Stomach smooth muscle (tissue), 2 donors: ENCODE measurements at regions not wholly inside any gene's neighbourhood (a gene's known extent, or its start where the extent isn't known, plus 50 kb on each side); places are given as distances from the start of the nearest gene placed in this dataset.
"Not testable (repeated sequence)": the region's sequence is repeated elsewhere in the genome, so short reads cannot be mapped to it uniquely, and the experiment has no call there.

Experiments
- H3K27ac ChIP-seq: one replicate; pipeline ENCODE4 v1.7.0; 2013; ENCODE audit warnings: mild to moderate bottlenecking, low read length, inconsistent platforms
- H3K27me3 ChIP-seq, 2 donors: one replicate each; pipeline ENCODE4 v1.7.0; 2013; ENCODE audit warnings: low read length in 2 of 2; ENCODE audit not compliant: insufficient read depth in 2 of 2, control insufficient read depth in 1 of 2
- H3K36me3 ChIP-seq, 2 donors: one replicate each; pipeline ENCODE4 v1.7.0; 2013; ENCODE audit warnings: low read length in 2 of 2; ENCODE audit not compliant: control insufficient read depth in 2 of 2, insufficient read depth in 2 of 2
- H3K4me1 ChIP-seq: one replicate; pipeline ENCODE4 v1.7.0; 2013; ENCODE audit warnings: low read length; ENCODE audit not compliant: control insufficient read depth, insufficient read depth
- H3K4me3 ChIP-seq, 2 donors: one replicate each; pipeline ENCODE4 v1.7.0; 2013; ENCODE audit warnings: low read length in 2 of 2
- H3K9ac ChIP-seq, 2 donors: one replicate each; pipeline ENCODE4 v1.7.0; 2013; ENCODE audit warnings: low read length in 2 of 2, mild to moderate bottlenecking in 1 of 2
- H3K9me3 ChIP-seq, 2 donors: one replicate each; pipeline ENCODE4 v1.7.0; 2013; ENCODE audit warnings: low read length in 2 of 2; ENCODE audit not compliant: control insufficient read depth in 2 of 2
- donor health status: healthy.
- donor health status: Pancreatic carcinoma.

DNA sequence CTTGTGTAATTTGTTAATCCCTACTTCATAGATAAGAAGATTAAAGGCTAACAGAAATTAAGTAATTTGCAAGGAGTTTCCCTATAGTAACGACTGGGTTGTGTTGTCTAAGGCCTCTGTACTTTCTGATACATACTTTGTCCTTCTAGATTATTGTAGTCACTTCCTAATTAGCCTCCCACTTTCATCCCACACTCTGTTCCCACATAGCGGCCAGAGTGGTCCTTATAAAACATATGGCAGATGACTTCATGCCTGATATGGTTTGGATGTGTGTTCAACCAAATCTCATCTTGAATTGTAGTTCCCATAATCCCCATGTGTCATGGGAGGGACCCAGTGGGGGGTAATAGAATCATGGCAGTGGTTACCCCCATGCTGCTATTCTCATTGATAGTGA lies 120.5 kb upstream of the DAB1 start:
- Histone ChIP-seq H3K4me3 (no peak overlapping the region), H3K9me3 (no peaks in the 10 kb centered on the region), H3K36me3 (no peaks in the 10 kb centered on the region), H3K4me1 (no peaks in the 10 kb centered on the region), H3K9ac (no peak overlapping the region), H3K27me3 (no peaks in the 10 kb centered on the region), H3K27ac (no peak overlapping the region)

DNA sequence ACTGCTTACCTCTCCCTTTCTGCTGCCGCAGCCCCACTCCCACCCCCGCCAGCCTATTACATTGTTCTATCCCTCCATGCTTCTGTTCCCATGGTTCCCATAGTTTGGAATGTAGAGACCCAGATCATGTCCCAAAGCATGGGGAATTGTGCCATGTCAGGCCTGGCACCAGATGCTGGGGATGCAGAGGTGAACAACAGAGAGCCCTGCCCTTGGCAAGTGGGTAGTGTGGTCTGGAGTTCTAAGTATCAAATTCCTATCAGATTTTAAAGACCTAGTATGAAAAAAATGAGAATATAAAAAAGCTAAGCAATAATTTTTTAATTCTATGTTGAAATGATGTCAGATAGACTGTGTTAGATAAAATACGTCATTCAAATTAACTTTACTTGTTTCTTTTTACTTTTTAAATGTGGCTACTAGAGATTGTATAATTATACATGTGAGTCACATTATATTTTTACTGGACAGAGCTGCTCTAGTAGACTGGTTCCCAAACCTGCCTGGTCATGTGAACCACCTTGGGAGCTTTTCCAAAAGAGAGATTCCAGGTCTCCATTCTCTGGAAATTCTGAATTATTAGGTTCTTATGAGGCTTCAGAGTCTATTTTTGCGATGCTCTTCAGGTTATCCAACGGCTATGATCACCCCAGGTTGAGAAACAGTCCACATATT lies 113.0 kb upstream of the DAB1 start:
- Histone ChIP-seq H3K9ac (no peak overlapping the region), H3K27me3 (no peaks in the 10 kb centered on the region), H3K4me3 (no peak overlapping the region), H3K36me3 (no peaks in the 10 kb centered on the region), H3K4me1 (no peaks in the 10 kb centered on the region), H3K27ac (no peak overlapping the region), H3K9me3 (peaks cover 0 to 2% of the 10 kb centered on the region in 2 donors)

DNA sequence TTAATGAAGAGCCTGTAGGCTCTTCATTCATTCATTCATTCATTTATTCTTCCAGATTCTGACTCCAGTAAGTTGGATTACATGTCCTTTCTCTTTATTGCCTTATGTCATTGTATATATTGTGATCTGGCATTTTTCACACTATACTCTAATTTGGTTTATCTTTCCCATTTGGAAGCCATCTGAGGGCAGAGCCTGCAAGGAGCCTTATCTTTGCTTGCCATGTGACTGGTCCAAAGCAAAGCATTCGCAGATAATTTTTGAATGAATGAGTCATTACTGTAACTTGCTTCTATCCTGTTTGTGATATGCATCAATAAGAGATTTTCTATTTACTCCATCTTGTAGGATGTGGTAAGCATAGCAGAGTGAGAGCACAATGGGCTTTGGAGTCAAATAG lies 108.4 kb upstream of the DAB1 start:
- no peaks in the 10 kb centered on the region for H3K27me3 ChIP-seq
- no peak overlapping the region for H3K27ac ChIP-seq
- H3K4me3 ChIP-seq, result no peak overlapping the region
- no peak overlapping the region for H3K9ac ChIP-seq
- H3K4me1 ChIP-seq, result no peaks in the 10 kb centered on the region
- H3K36me3 ChIP-seq, result no peaks in the 10 kb centered on the region
- peaks cover 0 to 2% of the 10 kb centered on the region in 2 donors for H3K9me3 ChIP-seq

DNA sequence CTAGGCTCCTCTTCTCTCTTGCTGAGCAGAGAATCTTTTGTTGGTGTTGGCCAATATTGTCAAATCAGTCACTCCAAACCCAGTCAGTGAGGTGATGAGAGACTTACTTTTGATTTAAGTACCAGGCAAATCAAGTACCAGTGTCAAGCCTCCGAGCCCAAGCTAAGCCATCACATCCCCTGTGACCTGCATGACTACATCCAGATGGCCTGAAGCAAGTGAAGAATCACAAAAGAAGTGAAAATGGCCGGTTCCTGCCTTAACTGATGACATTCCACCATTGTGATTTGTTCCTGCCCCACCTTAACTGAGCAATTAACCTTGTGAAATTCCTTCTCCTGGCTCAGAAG lies 107.0 kb upstream of the DAB1 start:
- H3K27ac ChIP-seq, H3K9ac ChIP-seq, H3K27me3 ChIP-seq, H3K4me1 ChIP-seq, H3K36me3 ChIP-seq, H3K4me3 ChIP-seq, H3K9me3 ChIP-seq: not testable (repeated sequence)

DNA sequence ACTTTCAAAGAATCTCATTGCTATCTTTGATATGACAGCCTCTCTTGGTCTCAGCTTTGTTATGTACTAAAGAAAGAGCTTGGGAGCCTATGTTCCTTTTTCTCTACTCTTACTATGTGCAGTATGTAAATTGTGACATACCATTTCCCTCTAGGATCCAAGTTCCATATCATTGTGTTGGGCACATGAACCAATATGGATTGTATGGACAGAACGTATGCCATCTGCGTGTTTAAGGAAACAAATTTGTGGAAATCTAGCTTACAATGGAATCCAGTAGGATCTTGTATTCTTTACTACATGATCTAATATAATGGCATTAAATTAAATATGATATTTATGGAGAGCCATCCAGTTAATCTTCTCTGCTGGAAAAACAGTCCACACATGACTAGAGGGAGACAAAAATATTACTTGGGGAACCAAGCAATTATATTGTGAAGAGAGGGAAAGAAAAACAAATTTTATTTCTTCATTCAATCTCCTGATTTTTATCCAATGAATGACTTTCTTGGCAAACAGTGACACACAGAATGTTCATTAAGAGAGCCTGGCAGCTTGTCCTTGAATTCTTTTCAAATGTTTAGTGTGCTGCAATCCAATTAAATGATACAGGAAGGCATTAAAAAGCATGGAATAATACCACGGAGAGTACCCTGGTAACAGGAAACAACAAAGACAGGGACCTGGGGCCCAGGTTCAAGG lies 106.5 kb upstream of the DAB1 start:
- no peaks in the 10 kb centered on the region for H3K36me3 ChIP-seq
- peaks cover 0 to 2% of the 10 kb centered on the region in 2 donors for H3K9me3 ChIP-seq
- no peak overlapping the region for H3K27ac ChIP-seq
- no peak overlapping the region for H3K9ac ChIP-seq
- H3K4me3 ChIP-seq, result no peak overlapping the region
- no peaks in the 10 kb centered on the region for H3K27me3 ChIP-seq
- no peaks in the 10 kb centered on the region for H3K4me1 ChIP-seq

DNA sequence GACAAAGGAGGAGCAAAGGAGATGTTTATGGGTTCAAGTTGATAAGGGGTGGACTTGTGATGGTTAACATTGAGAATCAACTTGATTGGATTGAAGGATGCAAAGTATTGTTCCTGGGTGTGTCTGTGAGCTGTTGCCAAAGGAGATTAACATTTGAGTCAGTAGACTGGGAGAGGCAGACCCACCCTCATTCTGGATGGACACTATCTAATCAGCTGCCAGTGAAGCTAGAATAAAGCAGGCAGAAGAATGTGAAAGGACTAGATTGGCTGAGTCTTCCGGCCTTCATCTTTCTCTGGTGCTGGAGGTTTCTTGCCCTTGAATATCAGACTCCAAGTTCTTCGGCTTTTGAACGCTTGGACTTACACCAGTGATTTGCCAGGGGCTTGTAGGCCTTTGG lies 98.7 kb upstream of the DAB1 start:
- Histone ChIP-seq H3K4me3 (no peak overlapping the region), H3K9me3 (no peaks in the 10 kb centered on the region), H3K27ac (no peak overlapping the region), H3K9ac (no peak overlapping the region), H3K4me1 (no peaks in the 10 kb centered on the region), H3K27me3 (no peaks in the 10 kb centered on the region), H3K36me3 (no peaks in the 10 kb centered on the region)

DNA sequence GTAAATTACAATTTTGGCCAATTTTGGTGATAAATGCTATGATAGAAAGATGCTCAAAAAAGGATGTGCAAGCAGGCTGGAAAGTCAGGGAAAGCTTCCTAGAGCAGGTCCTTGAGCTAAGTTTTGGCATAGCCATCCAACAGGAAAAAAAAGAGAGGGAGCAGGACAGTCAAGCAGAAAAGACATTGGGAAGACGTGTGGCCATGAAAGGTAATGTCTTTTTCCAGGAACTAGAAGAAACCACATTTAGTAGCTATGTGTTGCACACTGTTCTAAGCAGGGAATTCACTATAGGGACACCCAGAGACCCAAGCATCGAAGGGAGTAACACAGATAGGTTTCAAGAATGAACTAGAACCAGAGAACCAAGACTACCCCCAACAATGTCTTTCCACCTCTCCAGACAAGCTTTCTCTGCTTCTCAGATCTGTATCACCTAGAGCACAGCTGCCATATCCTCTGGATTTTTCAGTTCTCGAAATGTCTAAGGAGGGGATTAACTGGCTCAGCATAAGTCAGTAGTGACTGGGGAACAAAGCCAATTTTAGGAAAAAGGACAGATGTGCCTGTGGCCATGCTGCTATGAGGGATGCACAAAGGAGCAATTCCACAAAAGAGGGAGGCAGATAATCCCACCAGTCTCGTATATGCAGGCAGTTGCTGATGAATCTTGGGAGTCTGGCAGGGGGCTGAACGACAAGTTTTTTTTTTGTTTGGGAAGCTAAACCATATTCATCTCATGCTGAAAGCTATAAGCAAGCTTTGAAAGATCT lies 97.1 kb upstream of the DAB1 start:
- no peaks in the 10 kb centered on the region for H3K27me3 ChIP-seq
- no peak overlapping the region for H3K27ac ChIP-seq
- H3K36me3 ChIP-seq, result no peaks in the 10 kb centered on the region
- no peak overlapping the region for H3K4me3 ChIP-seq
- H3K9ac ChIP-seq, result no peak overlapping the region
- no peaks in the 10 kb centered on the region for H3K4me1 ChIP-seq
- no peaks in the 10 kb centered on the region for H3K9me3 ChIP-seq

DNA sequence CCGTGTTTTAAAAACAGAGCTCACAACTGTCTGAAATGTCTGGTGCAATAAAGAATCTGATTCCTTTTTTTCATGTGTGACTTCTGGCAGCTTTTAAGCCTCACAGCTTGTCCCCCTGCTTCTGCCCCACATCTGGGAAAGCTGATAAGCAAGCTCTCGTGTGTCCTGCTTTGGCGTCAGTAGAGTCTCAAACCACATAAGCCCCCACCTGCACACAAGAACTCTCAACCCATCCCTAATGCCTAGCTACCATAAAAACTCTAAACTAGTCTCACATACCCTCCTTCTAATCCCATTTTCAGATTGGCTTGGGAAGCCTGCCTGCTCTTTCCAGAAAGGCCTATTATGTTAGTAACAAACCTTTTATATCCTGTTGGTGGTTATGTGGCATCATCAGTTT lies 94.6 kb upstream of the DAB1 start:
- H3K4me1 ChIP-seq, result no peaks in the 10 kb centered on the region
- no peaks in the 10 kb centered on the region for H3K9me3 ChIP-seq
- H3K9ac ChIP-seq, result no peak overlapping the region
- no peak overlapping the region for H3K27ac ChIP-seq
- H3K27me3 ChIP-seq, result no peaks in the 10 kb centered on the region
- H3K4me3 ChIP-seq, result no peak overlapping the region
- H3K36me3 ChIP-seq, result no peaks in the 10 kb centered on the region

DNA sequence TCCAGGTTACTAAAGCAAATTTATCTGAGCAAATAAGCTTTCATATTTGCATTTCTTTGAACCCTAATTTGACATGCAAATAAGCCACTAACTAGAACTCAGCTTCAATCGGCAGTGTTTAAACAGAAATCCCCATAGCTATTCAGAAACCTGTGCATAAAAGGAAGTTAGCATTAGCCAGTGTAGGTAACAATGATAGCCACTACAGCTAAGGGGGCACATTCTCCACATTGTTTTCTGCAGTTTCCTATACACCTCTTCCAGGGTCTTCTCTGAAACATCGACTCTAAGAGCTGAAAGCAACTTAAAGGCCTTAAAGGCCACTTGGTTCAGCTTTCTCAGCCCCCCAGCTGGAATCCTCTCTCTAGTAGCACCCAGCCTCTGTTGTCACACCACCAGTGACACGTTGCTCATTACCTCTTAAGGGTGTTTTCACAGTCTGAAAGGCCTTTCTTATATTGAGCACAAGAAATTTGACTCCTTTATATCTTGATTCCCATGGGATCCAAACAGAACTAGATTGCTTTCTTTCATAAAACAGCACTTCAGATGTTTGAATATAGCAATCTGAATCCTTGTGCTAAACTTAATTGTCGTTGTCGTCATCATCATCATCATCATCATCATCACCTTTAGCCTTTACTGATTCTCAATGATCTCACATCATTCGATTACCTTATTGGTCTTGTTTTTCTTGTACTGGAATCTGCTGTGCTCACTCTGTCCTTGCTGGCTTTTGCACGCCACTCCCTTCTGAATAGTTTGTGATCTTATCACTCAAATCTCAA lies 93.9 kb upstream of the DAB1 start:
- no peaks in the 10 kb centered on the region for H3K4me1 ChIP-seq
- peaks cover 0 to under 1% of the 10 kb centered on the region in 2 donors for H3K27me3 ChIP-seq
- no peak overlapping the region for H3K4me3 ChIP-seq
- no peak overlapping the region for H3K27ac ChIP-seq
- H3K9me3 ChIP-seq, result no peaks in the 10 kb centered on the region
- H3K36me3 ChIP-seq, result no peaks in the 10 kb centered on the region
- no peak overlapping the region for H3K9ac ChIP-seq

DNA sequence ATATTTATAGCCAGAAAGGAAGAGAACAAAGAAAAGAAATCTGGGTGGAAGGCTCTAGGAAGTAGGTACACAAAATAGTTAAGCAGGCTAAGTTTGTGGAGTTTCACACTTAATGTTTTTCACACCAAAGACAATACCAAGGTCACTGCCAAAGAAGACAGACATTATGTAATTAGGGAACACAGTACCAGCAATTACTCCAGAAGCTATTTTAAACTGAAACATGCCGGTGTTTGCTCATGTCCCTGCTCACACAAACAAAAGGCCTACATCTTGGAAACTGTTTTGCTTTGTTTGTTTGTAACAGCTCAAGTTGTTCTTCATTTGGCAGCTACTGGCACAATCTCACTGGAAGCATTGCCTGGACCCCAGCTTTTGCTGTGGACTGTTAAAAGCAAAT lies 88.5 kb upstream of the DAB1 start:
- Histone ChIP-seq H3K9ac (no peak overlapping the region), H3K27ac (no peak overlapping the region), H3K36me3 (no peaks in the 10 kb centered on the region), H3K4me3 (no peak overlapping the region), H3K9me3 (no peaks in the 10 kb centered on the region), H3K27me3 (peaks cover 0 to 2% of the 10 kb centered on the region in 2 donors), H3K4me1 (no peaks in the 10 kb centered on the region)
